A549 (cell line): ENCODE measurements at regions not wholly inside any gene's neighbourhood (a gene's known extent, or its start where the extent isn't known, plus 50 kb on each side); places are given as distances from the start of the nearest gene placed in this dataset.

Experiments used
- EP300 ChIP-seq, 2 experiments: fragments of >200 bp; sonication (Bioruptor Twin); formaldehyde crosslinking; IDR thresholded peaks; 2 replicates in 1 of 2; 3 replicates in 1 of 2; pipeline ENCODE4 v1.6.1; 2016 to 2017
- POLR2A ChIP-seq: IDR thresholded peaks from 2 replicates; pipeline ENCODE4 v1.6.1; 2012; ENCODE audit warnings: mild to moderate bottlenecking, low read length
- RCOR1 ChIP-seq: fragments of 150-350 bp; IDR thresholded peaks from 2 replicates; pipeline ENCODE4 v1.6.1; 2014; ENCODE audit warnings: antibody characterized with exemption, low read length, low read depth

- TF ChIP-seq RCOR1 (no peak), POLR2A (no peak), EP300 (IDR thresholded peaks at IDR 0.05) (no peak)
Observed at GRCh38 chr15:95842576-95842975, 487.9 kb upstream of the NR2F2 start.
